ENCODE measurements at regions not wholly inside any gene's neighbourhood (a gene's known extent, or its start where the extent isn't known, plus 50 kb on each side); places are given as distances from the start of the nearest gene placed in this dataset.

GRCh38 chr4:53693408-53693807 lies 102.1 kb upstream of the LNX1 start:
- DNase-seq (ENCODE audit: low spot score), result no peak
- TF ChIP-seq CTCF (IDR thresholded peaks at IDR 0.05; ENCODE audit: borderline replicate concordance, control extremely low read depth, extremely low read depth, insufficient read depth, missing control alignments), result no peak
- in situ Hi-C loops (cut with MboI; ENCODE audit: low sequenced_read_pairs, unreplicated experiment), result no loop called here

- DNase-seq (ENCODE audit: low spot score), result peak; percentile 15
- in situ Hi-C loops (cut with MboI; ENCODE audit: low sequenced_read_pairs, unreplicated experiment), result no loop called here
- TF ChIP-seq CTCF (IDR thresholded peaks at IDR 0.05; ENCODE audit: borderline replicate concordance, control extremely low read depth, extremely low read depth, insufficient read depth, missing control alignments), result no peak
Observed at GRCh38 chr4:53688186-53688790, 97.0 kb upstream of the LNX1 start.

- in situ Hi-C loops (cut with MboI; ENCODE audit: low sequenced_read_pairs, unreplicated experiment), result no loop called here
- TF ChIP-seq CTCF (IDR thresholded peaks at IDR 0.05; ENCODE audit: borderline replicate concordance, control extremely low read depth, extremely low read depth, insufficient read depth, missing control alignments), result no peak
- DNase-seq (ENCODE audit: low spot score), result no peak
Observed at GRCh38 chr4:53686521-53686920, 95.2 kb upstream of the LNX1 start.

DNA sequence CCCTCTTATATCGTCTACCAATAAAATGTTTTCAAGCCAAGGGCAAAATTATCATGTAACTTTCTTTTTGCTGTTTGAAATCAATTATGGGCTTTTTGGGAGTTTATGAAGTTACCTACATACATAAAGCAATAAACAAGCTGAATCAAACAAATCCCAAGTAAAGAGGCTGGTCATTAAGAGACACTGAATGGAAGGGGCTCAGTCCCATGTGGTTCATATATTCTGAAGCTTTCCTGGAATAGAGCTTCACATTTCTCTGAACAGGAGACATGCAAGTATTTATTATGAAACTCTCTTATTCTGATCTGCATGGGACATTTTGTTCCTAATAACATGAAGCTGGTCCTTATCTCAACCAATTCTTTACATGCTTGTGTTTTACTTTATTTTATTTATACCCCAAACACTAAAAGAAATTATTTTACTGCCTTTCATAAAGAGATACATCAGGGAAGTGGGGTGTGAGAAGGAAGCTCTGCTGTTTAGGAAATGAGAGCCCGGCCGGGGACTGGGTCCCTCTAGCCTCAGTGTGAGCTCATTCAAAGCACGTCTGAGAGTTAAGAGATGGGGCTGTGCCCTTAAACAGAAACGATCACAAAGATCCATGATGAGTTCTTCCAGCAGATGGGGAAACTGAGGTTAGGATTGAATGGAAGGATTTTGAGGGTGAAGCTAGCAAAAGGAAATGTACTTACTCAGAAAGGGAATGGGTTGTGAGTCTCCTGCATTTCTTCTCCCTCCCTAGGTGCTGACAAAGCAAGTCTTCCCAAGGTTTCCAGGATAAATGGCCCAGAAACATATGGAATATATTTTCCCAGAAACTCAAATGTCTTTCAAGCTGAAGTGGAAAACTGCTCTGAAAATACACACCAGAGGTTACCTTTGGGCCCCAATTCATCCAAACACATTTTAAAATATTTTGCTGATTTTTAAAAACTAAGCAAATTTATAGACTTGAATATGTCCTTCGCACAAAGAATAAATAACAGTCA lies 93.1 kb upstream of the LNX1 start:
- TF ChIP-seq CTCF (IDR thresholded peaks at IDR 0.05; ENCODE audit: borderline replicate concordance, control extremely low read depth, extremely low read depth, insufficient read depth, missing control alignments), result no peak
- in situ Hi-C loops (cut with MboI; ENCODE audit: low sequenced_read_pairs, unreplicated experiment), result no loop called here
- no peak for DNase-seq (ENCODE audit: low spot score)

DNA sequence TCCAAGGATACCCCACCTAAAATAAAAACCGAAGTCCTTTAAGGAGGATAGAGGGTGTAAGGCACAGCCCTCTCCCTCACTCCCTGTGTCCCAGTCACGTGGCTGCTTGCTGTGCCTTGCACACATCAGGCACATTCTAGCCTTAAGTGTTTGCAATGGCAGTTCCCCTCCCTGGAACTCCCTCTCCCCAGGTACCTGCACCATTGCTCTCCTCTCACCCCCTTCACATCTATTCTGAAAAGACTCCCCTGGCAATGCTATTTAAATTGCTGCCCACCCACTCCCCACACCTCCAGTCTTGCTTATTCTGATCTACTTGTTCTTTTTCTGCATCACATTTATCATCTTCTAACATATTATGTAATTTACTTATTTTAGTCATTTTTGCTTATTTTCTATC lies 91.6 kb upstream of the LNX1 start:
- no peak for TF ChIP-seq CTCF (IDR thresholded peaks at IDR 0.05; ENCODE audit: borderline replicate concordance, control extremely low read depth, extremely low read depth, insufficient read depth, missing control alignments)
- in situ Hi-C loops (cut with MboI; ENCODE audit: low sequenced_read_pairs, unreplicated experiment), result no loop called here
- DNase-seq (ENCODE audit: low spot score), result no peak

GRCh38 chr4:53682196-53682595 lies 90.9 kb upstream of the LNX1 start:
- no peak for DNase-seq (ENCODE audit: low spot score)
- in situ Hi-C loops (cut with MboI; ENCODE audit: low sequenced_read_pairs, unreplicated experiment), result no loop called here
- no peak for TF ChIP-seq CTCF (IDR thresholded peaks at IDR 0.05; ENCODE audit: borderline replicate concordance, control extremely low read depth, extremely low read depth, insufficient read depth, missing control alignments)

All from GM13976 (cell line).